Activated T-helper 2 cell treated with anti-CD3 and anti-CD28 coated beads, Interferon-gamma antibody, Interleukin-2, Interleukin-4, amounts not matched to agents 10 μg/mL and 5 μg/mL and 100 μg/mL, durations not matched to agents 14 hours and 24 hours and 36 hours (primary cell): ENCODE measurements at regions not wholly inside any gene's neighbourhood (a gene's known extent, or its start where the extent isn't known, plus 50 kb on each side); places are given as distances from the start of the nearest gene placed in this dataset.

Experiments used
- DNase-seq: peaks from one replicate; pipeline ENCODE4 v3.0.0; 2021; ENCODE audit warnings: low spot score
- H3K27ac Mint-ChIP-seq: one replicate; pipeline ENCODE4 v1.8.0; 2021; ENCODE audit warnings: mixed read lengths
- H3K27me3 Mint-ChIP-seq: one replicate; pipeline ENCODE4 v1.8.0; 2021; ENCODE audit warnings: low read depth, mixed read lengths
- H3K36me3 Mint-ChIP-seq: one replicate; pipeline ENCODE4 v1.8.0; 2021; ENCODE audit warnings: low read depth, mixed read lengths
- H3K4me1 Mint-ChIP-seq: one replicate; pipeline ENCODE4 v1.8.0; 2021; ENCODE audit warnings: low read depth, mixed read lengths
- H3K4me3 Mint-ChIP-seq: one replicate; pipeline ENCODE4 v1.8.0; 2021; ENCODE audit warnings: low read depth, mild to moderate bottlenecking, moderate library complexity, mixed read lengths
- H3K9me3 Mint-ChIP-seq: one replicate; pipeline ENCODE4 v1.8.0; 2021; ENCODE audit warnings: mixed read lengths
- intact Hi-C: fragments of 100-400 bp; cut with micrococcal nuclease; formaldehyde crosslinking; loops from one replicate; pipeline ENCODE4 v1.15.1; 2023

DNA sequence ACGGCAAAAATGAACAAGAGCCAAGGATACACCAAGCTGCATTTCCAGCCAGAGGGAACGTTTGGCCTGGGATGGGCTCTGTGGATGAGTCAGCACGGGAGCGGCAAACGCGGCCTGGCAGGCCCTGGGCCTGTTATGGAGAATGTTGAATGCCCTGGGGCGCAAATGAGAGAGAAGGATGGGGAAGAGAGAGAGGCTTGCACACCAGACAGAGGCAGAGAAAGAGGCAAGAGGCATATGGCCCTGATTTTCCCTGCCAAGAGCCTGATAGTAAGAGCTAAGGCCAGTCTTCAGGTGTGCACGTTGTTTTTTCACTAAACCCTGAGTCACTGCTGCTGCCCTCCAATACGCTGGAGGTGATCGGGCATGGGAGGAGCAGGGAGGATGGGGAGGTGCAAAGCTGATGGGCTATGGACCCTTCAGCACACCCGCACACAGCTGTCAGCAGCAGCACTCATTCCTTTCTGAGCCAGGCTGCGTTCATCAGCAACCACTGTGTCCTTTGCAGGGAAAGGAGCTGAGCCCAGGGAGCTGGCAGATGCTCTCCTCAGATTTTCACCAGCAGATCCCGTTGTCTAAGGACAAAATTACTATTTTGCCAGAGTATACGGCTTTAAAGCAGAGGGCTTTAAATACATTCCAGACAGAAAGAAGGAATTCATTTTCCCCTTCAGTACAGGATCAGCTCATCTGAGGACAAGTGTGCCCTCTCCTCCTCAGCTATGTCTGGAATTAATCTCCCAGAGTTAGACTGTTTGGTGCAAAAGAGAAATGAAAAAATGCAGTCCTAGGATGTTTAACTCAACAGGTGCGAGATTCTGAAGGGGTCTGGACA is 61.7 kb upstream of the SLC22A23 start:
- Mint-ChIP-seq H3K4me1 (no peaks in the 10 kb centered on the region), H3K4me3 (no peak overlapping the region), H3K27ac (no peak overlapping the region), H3K36me3 (no peaks in the 10 kb centered on the region), H3K27me3 (peaks cover 3% of the 10 kb centered on the region), H3K9me3 (no peaks in the 10 kb centered on the region)
- DNase-seq, result no peak
- intact Hi-C loops, result no loop called here

DNA sequence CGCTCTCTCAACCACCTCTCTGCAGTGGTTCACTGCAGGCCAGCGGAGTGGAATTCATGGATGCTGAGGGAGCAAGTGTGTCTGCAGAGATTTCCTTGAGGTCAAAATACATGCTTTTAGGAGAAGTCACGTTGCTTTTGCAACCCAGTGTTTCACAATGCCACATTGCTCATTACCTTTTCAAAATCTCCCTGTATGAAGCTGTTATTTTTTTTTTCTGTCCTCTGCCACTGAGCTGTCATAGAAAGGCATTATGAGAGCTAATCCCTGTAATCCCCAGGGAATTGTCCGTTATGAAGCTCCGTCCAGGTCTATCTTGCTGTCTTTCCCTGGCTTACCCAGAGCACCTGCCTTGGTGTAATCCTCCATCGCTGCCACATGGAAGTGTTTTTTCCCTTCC is 60.5 kb upstream of the SLC22A23 start:
- intact Hi-C loops, result no loop called here
- H3K27ac Mint-ChIP-seq, result no peak overlapping the region
- H3K9me3 Mint-ChIP-seq, result no peaks in the 10 kb centered on the region
- no peak overlapping the region for H3K4me3 Mint-ChIP-seq
- no peaks in the 10 kb centered on the region for H3K4me1 Mint-ChIP-seq
- DNase-seq, result no peak
- peaks cover 3% of the 10 kb centered on the region for H3K27me3 Mint-ChIP-seq
- H3K36me3 Mint-ChIP-seq, result no peaks in the 10 kb centered on the region

DNA sequence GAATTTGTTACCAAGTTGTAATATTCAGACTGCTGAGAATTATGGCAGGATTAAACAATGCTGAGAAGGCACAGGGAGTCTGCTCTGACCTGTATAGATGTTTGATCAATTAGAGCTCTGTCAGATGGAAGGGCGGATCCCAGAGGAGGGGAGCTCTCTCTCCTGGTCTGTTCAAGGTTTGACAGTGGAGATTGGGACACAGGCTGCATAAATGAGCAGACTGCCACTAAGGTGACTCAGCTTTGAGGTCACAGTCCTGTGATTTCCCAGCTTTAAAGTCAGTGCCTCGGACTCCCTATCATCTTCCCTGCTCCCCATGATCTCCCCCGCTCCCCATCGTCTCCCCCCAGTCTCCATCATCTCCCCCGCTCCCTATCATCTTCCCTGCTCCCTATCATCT is 59.2 kb upstream of the SLC22A23 start:
- Mint-ChIP-seq H3K36me3 (no peaks in the 10 kb centered on the region), H3K27me3 (peaks cover 3% of the 10 kb centered on the region), H3K27ac (no peak overlapping the region), H3K4me1 (no peaks in the 10 kb centered on the region), H3K4me3 (no peak overlapping the region), H3K9me3 (no peaks in the 10 kb centered on the region)
- no peak for DNase-seq
- intact Hi-C loops, result no loop called here

DNA sequence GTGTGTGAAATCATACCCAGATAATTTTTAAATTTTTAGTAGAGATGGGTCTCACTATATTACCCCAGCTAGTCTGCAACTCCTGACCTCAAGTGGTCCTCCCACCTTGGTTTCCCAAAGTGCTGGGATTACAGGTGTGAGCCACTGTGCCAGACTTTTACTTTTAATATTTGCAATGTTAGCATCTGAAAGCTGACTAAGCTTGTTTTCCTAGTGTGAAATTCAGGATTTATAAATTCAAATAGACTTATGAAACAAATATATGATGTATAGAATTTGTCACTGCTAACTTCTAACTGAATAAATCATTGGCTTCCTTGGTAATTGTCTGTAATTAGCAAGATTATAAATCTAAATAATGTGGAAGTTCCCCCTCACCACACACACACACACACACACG is 58.8 kb upstream of the SLC22A23 start:
- intact Hi-C loops, result no loop called here
- H3K4me1 Mint-ChIP-seq, result no peaks in the 10 kb centered on the region
- H3K4me3 Mint-ChIP-seq, result no peak overlapping the region
- peaks cover 6% of the 10 kb centered on the region for H3K27me3 Mint-ChIP-seq
- H3K9me3 Mint-ChIP-seq, result no peaks in the 10 kb centered on the region
- H3K27ac Mint-ChIP-seq, result no peak overlapping the region
- no peak for DNase-seq
- H3K36me3 Mint-ChIP-seq, result no peaks in the 10 kb centered on the region

DNA sequence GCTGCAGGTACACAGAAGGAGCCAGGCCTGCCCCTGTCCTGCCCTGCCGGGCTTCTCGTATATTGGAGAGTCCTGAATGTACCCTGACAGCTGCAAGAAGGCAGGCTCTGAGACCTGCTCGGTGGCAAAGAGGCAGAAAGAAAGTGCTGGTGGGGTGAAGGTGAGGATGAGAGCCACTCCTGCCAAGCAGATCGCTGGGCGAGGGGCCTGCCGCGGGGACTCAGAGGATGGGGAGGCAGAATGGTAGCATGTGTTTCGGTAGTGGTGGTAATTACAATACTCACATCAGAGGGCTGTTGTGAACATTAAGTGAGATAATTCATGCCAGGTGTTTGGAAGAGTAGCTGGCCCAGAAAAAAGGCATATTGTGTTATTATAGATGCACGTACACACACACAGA is 56.6 kb upstream of the SLC22A23 start:
- Mint-ChIP-seq H3K9me3 (no peaks in the 10 kb centered on the region), H3K36me3 (no peaks in the 10 kb centered on the region), H3K4me3 (no peak overlapping the region), H3K4me1 (no peaks in the 10 kb centered on the region), H3K27me3 (peaks cover 3% of the 10 kb centered on the region), H3K27ac (no peak overlapping the region)
- intact Hi-C loops, result loop anchor here (2.0 kb wide), 1 partner anchor 53 kb away; no protein-coding TSS in a partner anchor
- no peak for DNase-seq

DNA sequence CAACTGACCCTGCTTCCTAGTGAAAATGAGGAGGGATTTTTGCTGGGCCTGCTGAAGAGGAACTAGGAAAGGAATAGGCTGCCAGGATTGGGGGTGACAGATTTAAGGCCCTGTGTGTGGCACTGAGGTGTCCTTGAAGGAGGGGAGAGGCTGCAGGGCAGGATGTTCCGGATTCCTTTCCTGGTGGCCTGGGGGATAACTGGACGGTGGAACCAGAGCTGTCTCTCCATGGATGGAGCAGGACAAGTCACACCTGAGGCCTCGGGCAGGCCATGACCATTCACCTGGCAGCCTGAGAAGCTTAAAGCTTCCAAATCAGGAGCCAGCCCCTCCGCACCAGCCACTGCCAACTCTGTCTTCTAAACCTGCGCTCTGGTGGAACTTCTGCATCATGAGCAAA is 56.0 kb upstream of the SLC22A23 start:
- Mint-ChIP-seq H3K36me3 (no peaks in the 10 kb centered on the region), H3K27ac (no peak overlapping the region), H3K4me3 (no peak overlapping the region), H3K27me3 (peaks cover 3% of the 10 kb centered on the region), H3K9me3 (no peaks in the 10 kb centered on the region), H3K4me1 (no peaks in the 10 kb centered on the region)
- intact Hi-C loops, result loop anchor here (2.0 kb wide), 1 partner anchor 54 kb away; no protein-coding TSS in a partner anchor
- no peak for DNase-seq

DNA sequence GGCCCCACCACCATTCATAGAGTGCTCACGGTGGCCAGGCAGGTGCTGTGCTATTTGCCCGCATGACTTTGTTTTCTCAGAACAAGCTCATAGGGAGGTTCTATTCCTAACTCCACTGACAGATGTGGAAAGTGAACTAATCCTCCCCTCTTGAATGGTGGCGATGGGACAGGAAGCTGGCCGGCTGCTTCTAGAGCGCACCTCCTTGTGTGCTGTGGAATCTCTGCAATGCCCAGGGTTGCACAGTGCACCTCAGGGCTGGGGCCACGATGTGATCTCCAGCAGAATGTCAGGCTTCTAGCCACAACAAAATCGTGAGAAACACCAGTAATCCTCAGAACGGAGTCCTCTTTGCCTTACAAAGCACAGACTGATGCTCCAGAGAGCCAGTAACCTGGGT is 53.8 kb upstream of the SLC22A23 start:
- H3K27ac Mint-ChIP-seq, result no peak overlapping the region
- H3K4me1 Mint-ChIP-seq, result no peaks in the 10 kb centered on the region
- H3K36me3 Mint-ChIP-seq, result no peaks in the 10 kb centered on the region
- intact Hi-C loops, result no loop called here
- no peak for DNase-seq
- no peak overlapping the region for H3K4me3 Mint-ChIP-seq
- H3K9me3 Mint-ChIP-seq, result no peaks in the 10 kb centered on the region
- peaks cover 7% of the 10 kb centered on the region for H3K27me3 Mint-ChIP-seq

DNA sequence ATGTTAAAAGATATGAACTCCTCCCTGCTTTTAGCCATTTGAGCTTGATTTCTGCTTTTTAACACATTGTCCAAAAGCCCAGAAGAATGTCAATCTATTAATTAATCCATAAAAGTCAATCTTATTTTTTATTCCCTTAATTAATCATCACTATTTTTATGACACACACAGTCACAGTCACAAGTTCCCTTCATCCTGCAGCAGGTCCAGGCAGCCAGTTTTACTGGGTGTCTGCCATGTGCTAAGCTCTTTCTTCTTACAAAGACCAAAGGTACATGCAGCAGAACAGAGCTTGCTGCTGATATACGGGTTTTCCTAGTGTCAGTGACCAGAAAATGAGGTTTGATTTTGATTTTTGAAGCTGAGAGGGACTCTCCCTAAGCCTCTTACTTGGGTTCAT is 53.3 kb upstream of the SLC22A23 start:
- Mint-ChIP-seq H3K36me3 (no peaks in the 10 kb centered on the region), H3K27ac (no peak overlapping the region), H3K9me3 (no peaks in the 10 kb centered on the region), H3K27me3 (peaks cover 7% of the 10 kb centered on the region), H3K4me1 (no peaks in the 10 kb centered on the region), H3K4me3 (no peak overlapping the region)
- no peak for DNase-seq
- intact Hi-C loops, result no loop called here

DNA sequence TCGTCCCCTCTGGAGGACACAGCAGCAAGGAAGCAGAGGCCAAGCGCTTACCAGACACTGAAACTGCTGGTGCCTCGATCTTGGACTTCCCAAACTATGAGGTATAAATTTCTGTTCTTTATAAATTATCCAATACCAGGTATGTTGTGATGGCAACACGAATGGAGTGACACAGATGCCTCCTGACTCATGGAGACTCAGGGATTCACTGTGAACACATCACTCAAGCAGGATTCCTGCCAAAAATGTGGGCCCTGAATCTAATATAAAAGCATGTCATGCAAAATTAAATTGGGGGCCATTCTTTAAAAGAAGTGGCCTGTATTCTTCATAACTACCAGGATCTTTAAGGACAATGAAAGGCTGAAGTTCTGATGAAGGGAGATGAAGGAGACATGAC is 52.5 kb upstream of the SLC22A23 start:
- Mint-ChIP-seq H3K27ac (no peak overlapping the region), H3K27me3 (peaks cover 8% of the 10 kb centered on the region), H3K4me3 (no peak overlapping the region), H3K36me3 (no peaks in the 10 kb centered on the region), H3K9me3 (no peaks in the 10 kb centered on the region), H3K4me1 (no peaks in the 10 kb centered on the region)
- DNase-seq, result no peak
- intact Hi-C loops, result no loop called here

DNA sequence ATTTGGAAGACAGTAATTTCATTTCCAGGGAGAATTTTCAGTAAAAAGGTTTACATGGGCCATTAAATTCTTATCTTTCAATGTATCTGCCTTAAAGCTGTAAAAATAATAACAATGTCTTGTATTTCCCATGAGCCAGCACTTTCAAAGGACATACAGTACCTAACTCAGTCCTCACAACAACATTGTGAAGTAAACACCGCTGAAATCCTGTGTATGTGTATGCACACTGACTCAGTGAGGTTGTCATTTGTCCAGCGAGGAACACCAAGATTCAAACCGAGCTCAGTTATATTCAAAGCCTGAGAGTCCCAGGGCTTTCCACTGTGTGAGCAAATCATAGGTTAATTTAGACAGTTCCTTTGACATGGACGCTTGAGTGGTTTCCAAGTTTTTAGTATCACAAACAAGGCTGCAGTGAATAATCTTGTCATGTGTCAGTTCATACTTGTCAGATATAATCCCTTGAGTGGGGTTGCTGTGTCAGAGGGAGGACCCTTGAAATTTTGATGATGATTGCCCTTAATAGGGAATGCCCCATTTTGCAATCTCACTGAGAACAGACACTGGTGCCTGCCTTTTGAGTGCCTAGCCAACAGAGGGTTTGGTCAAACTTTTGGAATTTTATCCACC is 50.0 kb upstream of the SLC22A23 start:
- H3K9me3 Mint-ChIP-seq, result no peaks in the 10 kb centered on the region
- H3K4me1 Mint-ChIP-seq, result no peaks in the 10 kb centered on the region
- no peak overlapping the region for H3K4me3 Mint-ChIP-seq
- no peak for DNase-seq
- intact Hi-C loops, result no loop called here
- no peaks in the 10 kb centered on the region for H3K36me3 Mint-ChIP-seq
- H3K27ac Mint-ChIP-seq, result no peak overlapping the region
- H3K27me3 Mint-ChIP-seq, result peaks cover 14% of the 10 kb centered on the region
